HepG2 (cell line): ENCODE measurements at regions not wholly inside any gene's neighbourhood (a gene's known extent, or its start where the extent isn't known, plus 50 kb on each side); places are given as distances from the start of the nearest gene placed in this dataset.

Experiments
- ATAC-seq: fragments of 200-7000 bp; cut with Tn5 transposase; 3 replicates; pipeline ENCODE4 v1.9.1; 2020; ENCODE audit warnings: mild to moderate bottlenecking, moderate library complexity
- BruUV-seq: library from RNA; stranded (reverse); fragments of 400-500 nt; replicated peaks from 2 replicates; lab custom pipeline; 2021; lab: Mats Ljungman, UMichigan
- CTCF ChIA-PET: fragments of 300-600 bp; formaldehyde crosslinking; extraction: SDS; loops from one replicate; lab custom pipeline; 2021; ENCODE audit warnings: low total read pairs, inconsistent platforms, low intra/inter-chr PET ratio; lab: Yijun Ruan, JAX
- POLR2A ChIA-PET: fragments of 350-600 bp; sonication (Branson Sonifier 250); formaldehyde crosslinking; loops from one replicate; lab custom pipeline; 2020; ENCODE audit warnings: antibody characterized with exemption, inconsistent platforms; lab: Yijun Ruan, JAX
- DNase-seq: peaks from one replicate; pipeline ENCODE4 v3.0.0-alpha.2; 2015; ENCODE audit warnings: low spot score
- FAIRE-seq: peaks from 3 replicates; lab custom pipeline; 2011; peaks lifted over from hg19 to GRCh38; lab: Jason Lieb, UNC
- H2AFZ ChIP-seq: one replicate; pipeline ENCODE4 v1.6.1; 2011; ENCODE audit warnings: low read length, inconsistent platforms
- H3K27ac ChIP-seq: fragments of 300-600 bp; 3 replicates; pipeline ENCODE4 v1.8.0; 2011; ENCODE audit warnings: mixed run types, mild to moderate bottlenecking, mixed read lengths, low read length, inconsistent platforms; ENCODE audit not compliant: insufficient read depth; ENCODE audit errors: extremely low read length
- H3K27me3 ChIP-seq, 2 experiments: fragments of 200-600 bp in 1 of 2; 2 replicates in 1 of 2; 3 replicates in 1 of 2; pipeline versions ENCODE4 v1.6.0 to v1.8.0; 2011; ENCODE audit warnings: low read length in 2 of 2, mild to moderate bottlenecking in 2 of 2, moderate library complexity in 2 of 2, inconsistent platforms in 1 of 2; ENCODE audit not compliant: insufficient read depth in 2 of 2, control insufficient read depth in 1 of 2
- H3K36me3 ChIP-seq, 2 experiments: fragments of 200-600 bp in 1 of 2; replicated peaks in 1 of 2; 2 replicates in 1 of 2; 3 replicates in 1 of 2; pipeline versions ENCODE4 v1.5.1 to v1.8.0; 2011; ENCODE audit warnings: low read length in 2 of 2, inconsistent platforms in 1 of 2; ENCODE audit not compliant: insufficient read depth in 2 of 2, control insufficient read depth in 1 of 2
- H3K4me1 ChIP-seq: 2 replicates; pipeline ENCODE4 v1.5.1; 2012; ENCODE audit warnings: low read length, inconsistent platforms; ENCODE audit not compliant: insufficient read depth
- H3K4me2 ChIP-seq: 2 replicates; pipeline ENCODE4 v1.6.0; 2011; ENCODE audit warnings: low read depth, low read length, inconsistent platforms
- H3K4me3 ChIP-seq, 3 experiments: fragments of 200-600 bp in 1 of 3; sonication (generic), shearing (Covaris generic) in 1 of 3; replicated peaks in 1 of 3; 2 replicates each; pipeline ENCODE4 v1.5.1; 2011 to 2016; ENCODE audit warnings: low read length in 3 of 3, inconsistent platforms in 2 of 3, low read depth in 2 of 3, mild to moderate bottlenecking in 2 of 3, control low read depth in 1 of 3, mixed read lengths in 1 of 3; ENCODE audit not compliant: insufficient read depth in 1 of 3
- H3K79me2 ChIP-seq: one replicate; pipeline ENCODE4 v1.6.1; 2011; ENCODE audit warnings: low read length, inconsistent platforms; ENCODE audit not compliant: insufficient read depth
- H3K9ac ChIP-seq: 2 replicates; pipeline ENCODE4 v1.6.0; 2011; ENCODE audit warnings: mild to moderate bottlenecking, low read depth, low read length, inconsistent platforms; ENCODE audit not compliant: insufficient read depth
- H3K9me3 ChIP-seq: 2 replicates; pipeline ENCODE4 v1.5.1; 2012; ENCODE audit warnings: mild to moderate bottlenecking, low read length
- H4K20me1 ChIP-seq: 2 replicates; pipeline ENCODE4 v1.6.0; 2011; ENCODE audit warnings: inconsistent platforms, mild to moderate bottlenecking, low read length, moderate library complexity; ENCODE audit not compliant: insufficient read depth
- ARNTL ChIP-seq: sonication (generic); formaldehyde crosslinking; IDR thresholded peaks from 2 replicates; pipeline ENCODE4 v1.4.0; 2020; ENCODE audit warnings: mild to moderate bottlenecking, missing genetic modification reagents
- ATAD3A ChIP-seq: sonication (generic); formaldehyde crosslinking; IDR thresholded peaks from 2 replicates; pipeline ENCODE4 v1.4.0; 2020; ENCODE audit warnings: missing genetic modification reagents
- FOSL2 ChIP-seq: sonication (generic); formaldehyde crosslinking; IDR thresholded peaks from 2 replicates; pipeline ENCODE4 v1.4.0; 2020; ENCODE audit warnings: missing genetic modification reagents
- FOXA1 ChIP-seq, 2 experiments: fragments of 450-650 bp in 1 of 2; sonication (generic) in 1 of 2; formaldehyde crosslinking in 1 of 2; IDR thresholded peaks; 2 replicates each; pipeline versions ENCODE4 v1.4.0 to v1.6.1; 2016 to 2020; ENCODE audit warnings: missing genetic modification reagents in 1 of 2
- MTF2 ChIP-seq: sonication (generic); formaldehyde crosslinking; IDR thresholded peaks from 2 replicates; pipeline ENCODE4 v1.5.0; 2020; ENCODE audit warnings: missing genetic modification reagents, borderline replicate concordance
- PTBP1 ChIP-seq: fragments of 200-400 bp; formaldehyde crosslinking; IDR thresholded peaks from 2 replicates; pipeline ENCODE4 v1.6.1; 2018; ENCODE audit warnings: low read length, low read depth; ENCODE audit not compliant: poor library complexity, severe bottlenecking
- ZFP41 ChIP-seq: sonication (generic); formaldehyde crosslinking; IDR thresholded peaks from 2 replicates; pipeline ENCODE4 v1.4.0; 2020; ENCODE audit warnings: mild to moderate bottlenecking, missing genetic modification reagents, borderline replicate concordance
- ZFP91 ChIP-seq: sonication (generic); formaldehyde crosslinking; IDR thresholded peaks from 2 replicates; pipeline ENCODE4 v1.9.0; 2022; ENCODE audit warnings: missing genetic modification reagents, mild to moderate bottlenecking, borderline replicate concordance
- ZMYM3 ChIP-seq: sonication (generic); formaldehyde crosslinking; IDR thresholded peaks from 2 replicates; pipeline ENCODE4 v1.5.1; 2020; ENCODE audit warnings: mild to moderate bottlenecking, missing genetic modification reagents
- ZNF292 ChIP-seq: sonication (generic); formaldehyde crosslinking; IDR thresholded peaks from 2 replicates; pipeline ENCODE4 v1.8.1; 2022; ENCODE audit warnings: mild to moderate bottlenecking, low read depth, missing genetic modification reagents, borderline replicate concordance
- ZNF326 ChIP-seq: sonication (generic); formaldehyde crosslinking; IDR thresholded peaks from 2 replicates; pipeline ENCODE4 v1.4.0; 2020; ENCODE audit warnings: missing genetic modification reagents, borderline replicate concordance
- ZNF333 ChIP-seq: sonication (generic); formaldehyde crosslinking; IDR thresholded peaks from 2 replicates; pipeline ENCODE4 v1.4.0; 2020; ENCODE audit warnings: mild to moderate bottlenecking, missing genetic modification reagents, borderline replicate concordance
- ZNF33B ChIP-seq: sonication (generic); formaldehyde crosslinking; IDR thresholded peaks from 2 replicates; pipeline ENCODE4 v1.5.1; 2020; ENCODE audit warnings: mild to moderate bottlenecking, missing genetic modification reagents
- ZNF543 ChIP-seq: sonication (generic); formaldehyde crosslinking; IDR thresholded peaks from 2 replicates; pipeline ENCODE4 v1.4.0; 2020; ENCODE audit warnings: mild to moderate bottlenecking, missing genetic modification reagents
- ZNF768 ChIP-seq: sonication (generic); formaldehyde crosslinking; IDR thresholded peaks from 2 replicates; pipeline ENCODE4 v1.4.0; 2020; ENCODE audit warnings: missing genetic modification reagents
- WGBS: methylation state at CpG from one replicate; pipeline ENCODE4 v1.1.6; 2017; ENCODE audit warnings: low lambda C conversion rate; 5-methylcytosine and 5-hydroxymethylcytosine counted together
- in situ Hi-C: cut with HindIII; loops from 2 replicates; pipeline ENCODE4 v1.10.0; 2017; ENCODE audit warnings: low pct_unique_long_range_greater_than_20kb; ENCODE audit not compliant: extremely low pct_ligation_motif_present
- intact Hi-C: fragments of 100-400 bp; cut with micrococcal nuclease; formaldehyde crosslinking; loops from one replicate; pipeline ENCODE4 v1.10.0; 2022; ENCODE audit not compliant: unreplicated experiment
- TF ChIP-seq, protein P1 (sequence below): sonication (generic); formaldehyde crosslinking; IDR thresholded peaks from 2 replicates; pipeline ENCODE4 v1.8.1; 2023; ENCODE audit warnings: mild to moderate bottlenecking, missing genetic modification reagents

DNA sequence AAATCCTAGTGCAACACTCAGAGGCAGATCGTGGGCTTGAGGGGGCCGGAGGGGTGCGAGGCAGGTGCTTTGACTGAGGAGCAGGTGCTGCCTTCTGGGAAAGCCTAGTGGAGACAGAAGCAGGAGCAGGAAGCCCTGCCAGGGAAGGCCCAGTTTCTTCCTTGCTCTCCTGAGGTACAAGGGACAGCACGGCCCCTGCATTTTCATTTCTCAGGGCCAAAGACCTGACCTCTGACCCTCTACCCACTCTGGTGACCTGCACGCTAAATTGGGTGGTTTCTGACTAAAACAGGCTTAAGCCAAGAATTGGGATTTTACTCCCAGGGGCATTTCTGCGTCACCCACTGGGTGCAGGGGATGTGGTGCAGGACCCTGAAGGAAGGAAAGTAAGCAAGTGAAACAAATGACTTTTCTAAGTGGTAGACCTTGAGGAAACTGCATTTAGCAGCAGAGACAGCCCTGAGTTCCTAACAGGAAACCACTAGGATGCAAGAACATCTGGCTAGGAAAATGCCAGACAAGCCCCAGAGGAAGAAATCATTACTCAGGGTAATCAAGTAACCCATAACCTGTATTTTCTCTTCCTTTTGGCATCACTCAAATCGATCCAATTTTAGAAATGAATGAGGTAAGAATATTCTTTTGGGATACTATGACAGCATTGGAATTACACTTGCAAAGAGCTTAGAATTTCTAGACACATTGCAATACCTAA lies 141.7 kb downstream of the CD164 start (continued):
- TF ChIP-seq ZFP41 (CRISPR knock-in tag) (no peak), ZNF33B (0 out of 2 replicates have a peak, but pooled peaks have one; percentile 46), ZNF326 (CRISPR knock-in tag) (no peak), ZMYM3 (CRISPR knock-in tag) (no peak), ARNTL (CRISPR knock-in tag) (0 out of 2 replicates have a peak, but pooled peaks have one; percentile 25), ATAD3A (CRISPR knock-in tag) (no peak)
- TF ChIP-seq, protein P1, sequence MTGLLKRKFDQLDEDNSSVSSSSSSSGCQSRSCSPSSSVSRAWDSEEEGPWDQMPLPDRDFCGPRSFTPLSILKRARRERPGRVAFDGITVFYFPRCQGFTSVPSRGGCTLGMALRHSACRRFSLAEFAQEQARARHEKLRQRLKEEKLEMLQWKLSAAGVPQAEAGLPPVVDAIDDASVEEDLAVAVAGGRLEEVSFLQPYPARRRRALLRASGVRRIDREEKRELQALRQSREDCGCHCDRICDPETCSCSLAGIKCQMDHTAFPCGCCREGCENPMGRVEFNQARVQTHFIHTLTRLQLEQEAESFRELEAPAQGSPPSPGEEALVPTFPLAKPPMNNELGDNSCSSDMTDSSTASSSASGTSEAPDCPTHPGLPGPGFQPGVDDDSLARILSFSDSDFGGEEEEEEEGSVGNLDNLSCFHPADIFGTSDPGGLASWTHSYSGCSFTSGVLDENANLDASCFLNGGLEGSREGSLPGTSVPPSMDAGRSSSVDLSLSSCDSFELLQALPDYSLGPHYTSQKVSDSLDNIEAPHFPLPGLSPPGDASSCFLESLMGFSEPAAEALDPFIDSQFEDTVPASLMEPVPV (CRISPR knock-in tag): no peak

GRCh38 chr6:109239651-109240321 lies 142.5 kb downstream of the CD164 start:
- Histone ChIP-seq H3K27me3 (no peaks in the 10 kb centered on the region), H3K9ac (peak overlapping the region; percentile 66), H3K27ac (peak overlapping the region; percentile 23), H2AFZ (peak overlapping the region; percentile 73), H3K4me2 (peak overlapping the region; percentile 93), H4K20me1 (no peaks in the 10 kb centered on the region), H3K79me2 (no peaks in the 10 kb centered on the region), H3K4me3 (peak overlapping the region; percentile 30 to 67 (median 59)), H3K9me3 (no peaks in the 10 kb centered on the region), H3K36me3 (no peaks in the 10 kb centered on the region), H3K4me1 (peaks cover 48% of the 10 kb centered on the region)
- FAIRE-seq (peak; percentile 64), ATAC-seq (peak; percentile 81), DNase-seq (peak; percentile 64)
- ChIA-PET POLR2A (interaction anchor here (0.9 kb wide), 1 partner anchor 144 kb away, joined by 3 read pairs; no protein-coding TSS in a partner anchor), CTCF (no interaction called here)
- intact Hi-C loops (loop anchor here (1.0 to 5.0 kb wide), 2 partner anchors 52 to 144 kb away; no protein-coding TSS in a partner anchor), in situ Hi-C loops (no loop called here)
- BruUV-seq: no TSS peak
- WGBS: 9% methylated on average over 9 of the region's 9 CpGs
- TF ChIP-seq MTF2 (CRISPR knock-in tag) (no peak), ZNF768 (CRISPR knock-in tag) (no peak), FOSL2 (no peak), ZFP91 (CRISPR knock-in tag) (no peak), PTBP1 (no peak), ZNF543 (CRISPR knock-in tag) (no peak), ZNF292 (CRISPR knock-in tag) (no peak), ZNF333 (CRISPR knock-in tag) (no peak), FOXA1 (IDR thresholded peaks at IDR 0.05) (no peak), FOXA1 (CRISPR knock-in tag; IDR thresholded peaks at IDR 0.05) (no peak)
